HEK293 (cell line): ENCODE measurements at regions not wholly inside any gene's neighbourhood (a gene's known extent, or its start where the extent isn't known, plus 50 kb on each side); places are given as distances from the start of the nearest gene placed in this dataset.

Experiments
- CTCF ChIA-PET: fragments of 350-600 bp; formaldehyde crosslinking; extraction: SDS; loops from one replicate; lab custom pipeline; 2021; ENCODE audit warnings: antibody characterized with exemption; lab: Yijun Ruan, JAX
- POLR2A ChIA-PET: fragments of 300-600 bp; formaldehyde crosslinking; extraction: SDS; loops from one replicate; lab custom pipeline; 2020; ENCODE audit warnings: antibody characterized with exemption, inconsistent platforms; lab: Yijun Ruan, JAX
- H3K27ac ChIP-seq: fragments of 200-500 bp; sonication (Bioruptor generic); 2 replicates; pipeline ENCODE4 v1.5.1; 2014; ENCODE audit warnings: low read depth, low read length, control low read depth, inconsistent platforms; ENCODE audit errors: extremely low read depth
- H3K36me3 ChIP-seq, 2 experiments: fragments of 200-500 bp in 1 of 2; sonication (Bioruptor generic) in 1 of 2; 1 replicate in 1 of 2; 2 replicates in 1 of 2; pipeline ENCODE4 v1.5.1; 2014 to 2017; ENCODE audit warnings: inconsistent platforms in 2 of 2, low read length in 2 of 2; ENCODE audit not compliant: control insufficient read depth in 2 of 2, insufficient read depth in 1 of 2
- H3K4me1 ChIP-seq: fragments of 200-500 bp; sonication (Bioruptor generic); 2 replicates; pipeline ENCODE4 v1.5.1; 2014; ENCODE audit warnings: mild to moderate bottlenecking, low read length, inconsistent platforms; ENCODE audit not compliant: control insufficient read depth, insufficient read depth
- H3K4me3 ChIP-seq: 2 replicates; pipeline ENCODE4 v1.5.1; 2011; ENCODE audit warnings: low read depth, mild to moderate bottlenecking, control low read depth, low read length, moderate library complexity
- H3K9me3 ChIP-seq: fragments of 200-500 bp; sonication (Bioruptor generic); 2 replicates; pipeline ENCODE4 v1.5.1; 2014; ENCODE audit warnings: low read depth, low read length, inconsistent platforms; ENCODE audit not compliant: control insufficient read depth, insufficient read depth
- GFI1B ChIP-seq: fragments of 450-650 bp; formaldehyde crosslinking; IDR thresholded peaks from 2 replicates; pipeline ENCODE4 v1.5.1; 2016; ENCODE audit warnings: missing biosample characterization, missing genetic modification characterization
- HOXA7 ChIP-seq: sonication (generic); formaldehyde crosslinking; IDR thresholded peaks from 2 replicates; pipeline ENCODE4 v1.8.1; 2022; ENCODE audit warnings: missing genetic modification reagents, borderline replicate concordance
- HOXC10 ChIP-seq: sonication (generic); formaldehyde crosslinking; IDR thresholded peaks from 2 replicates; pipeline ENCODE4 v1.8.1; 2023; ENCODE audit warnings: mild to moderate bottlenecking, missing genetic modification reagents
- KLF16 ChIP-seq: fragments of 450-650 bp; formaldehyde crosslinking; IDR thresholded peaks from 2 replicates; pipeline ENCODE4 v1.5.1; 2017; ENCODE audit warnings: missing biosample characterization, missing genetic modification characterization
- SP3 ChIP-seq: fragments of 450-650 bp; formaldehyde crosslinking; IDR thresholded peaks from 2 replicates; pipeline ENCODE4 v1.5.1; 2016; ENCODE audit warnings: missing biosample characterization, missing genetic modification characterization
- SP7 ChIP-seq: fragments of 450-650 bp; formaldehyde crosslinking; IDR thresholded peaks from 2 replicates; pipeline ENCODE4 v1.5.1; 2016; ENCODE audit warnings: missing biosample characterization, missing genetic modification characterization
- ZBTB1 ChIP-seq: fragments of 450-650 bp; formaldehyde crosslinking; IDR thresholded peaks from 2 replicates; pipeline ENCODE4 v1.5.1; 2016; ENCODE audit warnings: missing biosample characterization, missing genetic modification characterization
- ZEB2 ChIP-seq: fragments of 450-650 bp; formaldehyde crosslinking; IDR thresholded peaks from 2 replicates; pipeline ENCODE4 v1.5.1; 2016; ENCODE audit warnings: missing biosample characterization, missing genetic modification characterization
- ZNF175 ChIP-seq: fragments of 450-650 bp; formaldehyde crosslinking; IDR thresholded peaks from 2 replicates; pipeline ENCODE4 v1.5.1; 2016; ENCODE audit warnings: missing biosample characterization, missing genetic modification characterization
- ZNF354C ChIP-seq: fragments of 450-650 bp; formaldehyde crosslinking; IDR thresholded peaks from 2 replicates; pipeline ENCODE4 v1.5.1; 2016; ENCODE audit warnings: missing biosample characterization, missing genetic modification characterization, low read depth, borderline replicate concordance
- ZNF37A ChIP-seq: fragments of 450-650 bp; IDR thresholded peaks from 2 replicates; pipeline ENCODE4 v1.5.1; 2018; ENCODE audit warnings: missing biosample characterization, missing genetic modification characterization
- ZNF558 ChIP-seq: fragments of 450-650 bp; formaldehyde crosslinking; IDR thresholded peaks from 2 replicates; pipeline ENCODE4 v1.5.1; 2016; ENCODE audit warnings: missing biosample characterization, missing genetic modification characterization
- ZNF600 ChIP-seq: fragments of 450-650 bp; formaldehyde crosslinking; IDR thresholded peaks from 2 replicates; pipeline ENCODE4 v1.5.1; 2016; ENCODE audit warnings: missing biosample characterization, missing genetic modification characterization
- ZNF777 ChIP-seq: fragments of 450-650 bp; formaldehyde crosslinking; IDR thresholded peaks from 2 replicates; pipeline ENCODE4 v1.5.1; 2017; ENCODE audit warnings: missing biosample characterization, missing genetic modification characterization, borderline replicate concordance
- ZNF785 ChIP-seq: fragments of 450-650 bp; formaldehyde crosslinking; IDR thresholded peaks from 2 replicates; pipeline ENCODE4 v1.5.1; 2016; ENCODE audit warnings: missing biosample characterization, missing genetic modification characterization
- TF ChIP-seq, protein P1 (sequence below): fragments of 450-650 bp; formaldehyde crosslinking; IDR thresholded peaks from 2 replicates; pipeline ENCODE4 v1.5.1; 2016; ENCODE audit warnings: missing biosample characterization, missing genetic modification characterization
- TF ChIP-seq, protein P2 (sequence below): fragments of 450-650 bp; formaldehyde crosslinking; IDR thresholded peaks from 2 replicates; pipeline ENCODE4 v1.5.1; 2016; ENCODE audit warnings: missing biosample characterization, missing genetic modification characterization
- TF ChIP-seq, protein P3 (sequence below): fragments of 450-650 bp; formaldehyde crosslinking; IDR thresholded peaks from 2 replicates; pipeline ENCODE4 v1.5.1; 2016; ENCODE audit warnings: missing biosample characterization, missing genetic modification characterization, low read depth
- TF ChIP-seq, protein P4 (sequence below): fragments of 450-650 bp; formaldehyde crosslinking; conservative IDR thresholded peaks from 2 replicates; pipeline ENCODE4 v1.5.1; 2016; ENCODE audit warnings: low read depth, missing biosample characterization, missing genetic modification characterization
- TF ChIP-seq, protein P5 (sequence below): fragments of 450-650 bp; formaldehyde crosslinking; IDR thresholded peaks from 2 replicates; pipeline ENCODE4 v1.5.1; 2016; ENCODE audit warnings: missing biosample characterization, missing genetic modification characterization
- TF ChIP-seq, protein P6 (sequence below): fragments of 450-650 bp; formaldehyde crosslinking; IDR thresholded peaks from 2 replicates; pipeline ENCODE4 v1.5.1; 2016; ENCODE audit warnings: missing biosample characterization, missing genetic modification characterization

DNA sequence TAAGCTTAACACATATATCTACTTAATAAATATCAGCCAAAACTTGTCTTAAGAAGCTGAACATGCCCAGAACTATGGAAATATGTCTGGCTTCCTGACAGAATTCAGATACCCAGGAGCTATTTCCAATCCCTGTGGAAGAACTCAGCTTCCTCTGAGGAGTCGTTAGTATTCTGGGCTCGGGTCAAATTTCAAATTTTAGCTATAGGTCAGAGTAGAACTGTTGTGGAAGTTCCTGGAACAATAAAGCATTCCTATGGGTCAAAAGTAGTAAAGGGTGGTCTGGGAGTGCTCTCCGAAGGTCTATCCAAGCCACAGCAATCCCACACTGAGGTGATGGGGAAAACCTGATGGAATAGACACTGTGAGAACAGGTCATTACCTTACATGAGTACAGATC, 342.7 kb upstream of the CHST9 start (continued):
- TF ChIP-seq, protein P1, sequence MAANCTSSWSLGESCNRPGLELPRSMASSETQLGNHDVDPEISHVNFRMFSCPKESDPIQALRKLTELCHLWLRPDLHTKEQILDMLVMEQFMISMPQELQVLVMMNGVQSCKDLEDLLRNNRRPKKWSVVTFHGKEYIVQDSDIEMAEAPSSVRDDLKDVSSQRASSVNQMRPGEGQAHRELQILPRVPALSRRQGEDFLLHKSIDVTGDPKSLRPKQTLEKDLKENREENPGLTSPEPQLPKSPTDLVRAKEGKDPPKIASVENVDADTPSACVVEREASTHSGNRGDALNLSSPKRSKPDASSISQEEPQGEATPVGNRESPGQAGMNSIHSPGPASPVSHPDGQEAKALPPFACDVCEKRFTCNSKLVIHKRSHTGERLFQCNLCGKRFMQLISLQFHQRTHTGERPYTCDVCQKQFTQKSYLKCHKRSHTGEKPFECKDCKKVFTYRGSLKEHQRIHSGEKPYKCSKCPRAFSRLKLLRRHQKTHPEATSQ (tag by site-specific recombination) = no peak
- TF ChIP-seq ZNF777 (tag by site-specific recombination) (no peak), HOXC10 (CRISPR knock-in tag) (no peak), ZNF600 (tag by site-specific recombination) (no peak)

DNA sequence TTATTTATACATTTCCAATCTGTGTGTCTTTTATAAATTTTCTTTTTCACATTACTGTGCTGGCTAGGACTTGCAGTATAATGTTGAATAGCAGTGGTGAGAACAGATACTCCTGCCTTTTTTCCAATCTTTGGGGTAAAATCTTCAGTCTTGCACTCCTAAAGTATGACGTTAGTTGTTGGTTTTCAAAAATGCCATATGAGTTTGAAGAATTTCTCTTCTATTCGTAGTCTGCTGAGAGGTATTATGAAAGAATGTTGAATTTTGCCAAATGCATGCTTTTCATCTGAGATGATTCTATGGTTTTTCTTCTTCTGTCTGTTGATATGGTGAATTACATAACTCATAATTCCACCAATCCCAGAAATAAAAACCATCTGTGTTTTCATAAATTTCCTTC, 335.3 kb upstream of the CHST9 start:
- ChIA-PET POLR2A (no interaction called here), CTCF (no interaction called here)
- H3K36me3 ChIP-seq = no peaks in the 10 kb centered on the region
- TF ChIP-seq, protein P2, sequence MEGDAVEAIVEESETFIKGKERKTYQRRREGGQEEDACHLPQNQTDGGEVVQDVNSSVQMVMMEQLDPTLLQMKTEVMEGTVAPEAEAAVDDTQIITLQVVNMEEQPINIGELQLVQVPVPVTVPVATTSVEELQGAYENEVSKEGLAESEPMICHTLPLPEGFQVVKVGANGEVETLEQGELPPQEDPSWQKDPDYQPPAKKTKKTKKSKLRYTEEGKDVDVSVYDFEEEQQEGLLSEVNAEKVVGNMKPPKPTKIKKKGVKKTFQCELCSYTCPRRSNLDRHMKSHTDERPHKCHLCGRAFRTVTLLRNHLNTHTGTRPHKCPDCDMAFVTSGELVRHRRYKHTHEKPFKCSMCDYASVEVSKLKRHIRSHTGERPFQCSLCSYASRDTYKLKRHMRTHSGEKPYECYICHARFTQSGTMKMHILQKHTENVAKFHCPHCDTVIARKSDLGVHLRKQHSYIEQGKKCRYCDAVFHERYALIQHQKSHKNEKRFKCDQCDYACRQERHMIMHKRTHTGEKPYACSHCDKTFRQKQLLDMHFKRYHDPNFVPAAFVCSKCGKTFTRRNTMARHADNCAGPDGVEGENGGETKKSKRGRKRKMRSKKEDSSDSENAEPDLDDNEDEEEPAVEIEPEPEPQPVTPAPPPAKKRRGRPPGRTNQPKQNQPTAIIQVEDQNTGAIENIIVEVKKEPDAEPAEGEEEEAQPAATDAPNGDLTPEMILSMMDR (tag by site-specific recombination) = no peak
- TF ChIP-seq, protein P3, sequence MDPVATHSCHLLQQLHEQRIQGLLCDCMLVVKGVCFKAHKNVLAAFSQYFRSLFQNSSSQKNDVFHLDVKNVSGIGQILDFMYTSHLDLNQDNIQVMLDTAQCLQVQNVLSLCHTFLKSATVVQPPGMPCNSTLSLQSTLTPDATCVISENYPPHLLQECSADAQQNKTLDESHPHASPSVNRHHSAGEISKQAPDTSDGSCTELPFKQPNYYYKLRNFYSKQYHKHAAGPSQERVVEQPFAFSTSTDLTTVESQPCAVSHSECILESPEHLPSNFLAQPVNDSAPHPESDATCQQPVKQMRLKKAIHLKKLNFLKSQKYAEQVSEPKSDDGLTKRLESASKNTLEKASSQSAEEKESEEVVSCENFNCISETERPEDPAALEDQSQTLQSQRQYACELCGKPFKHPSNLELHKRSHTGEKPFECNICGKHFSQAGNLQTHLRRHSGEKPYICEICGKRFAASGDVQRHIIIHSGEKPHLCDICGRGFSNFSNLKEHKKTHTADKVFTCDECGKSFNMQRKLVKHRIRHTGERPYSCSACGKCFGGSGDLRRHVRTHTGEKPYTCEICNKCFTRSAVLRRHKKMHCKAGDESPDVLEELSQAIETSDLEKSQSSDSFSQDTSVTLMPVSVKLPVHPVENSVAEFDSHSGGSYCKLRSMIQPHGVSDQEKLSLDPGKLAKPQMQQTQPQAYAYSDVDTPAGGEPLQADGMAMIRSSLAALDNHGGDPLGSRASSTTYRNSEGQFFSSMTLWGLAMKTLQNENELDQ = no peak
- TF ChIP-seq ZBTB1 (tag by site-specific recombination) (no peak), GFI1B (tag by site-specific recombination) (no peak), ZNF37A (tag by site-specific recombination) (no peak), ZNF175 (tag by site-specific recombination) (no peak), ZEB2 (tag by site-specific recombination) (no peak), ZNF785 (tag by site-specific recombination) (no peak), ZNF558 (tag by site-specific recombination) (no peak), ZNF354C (no peak), SP3 (tag by site-specific recombination) (no peak), KLF16 (tag by site-specific recombination) (no peak), SP7 (tag by site-specific recombination) (no peak), HOXA7 (no peak)
- TF ChIP-seq, protein P4, sequence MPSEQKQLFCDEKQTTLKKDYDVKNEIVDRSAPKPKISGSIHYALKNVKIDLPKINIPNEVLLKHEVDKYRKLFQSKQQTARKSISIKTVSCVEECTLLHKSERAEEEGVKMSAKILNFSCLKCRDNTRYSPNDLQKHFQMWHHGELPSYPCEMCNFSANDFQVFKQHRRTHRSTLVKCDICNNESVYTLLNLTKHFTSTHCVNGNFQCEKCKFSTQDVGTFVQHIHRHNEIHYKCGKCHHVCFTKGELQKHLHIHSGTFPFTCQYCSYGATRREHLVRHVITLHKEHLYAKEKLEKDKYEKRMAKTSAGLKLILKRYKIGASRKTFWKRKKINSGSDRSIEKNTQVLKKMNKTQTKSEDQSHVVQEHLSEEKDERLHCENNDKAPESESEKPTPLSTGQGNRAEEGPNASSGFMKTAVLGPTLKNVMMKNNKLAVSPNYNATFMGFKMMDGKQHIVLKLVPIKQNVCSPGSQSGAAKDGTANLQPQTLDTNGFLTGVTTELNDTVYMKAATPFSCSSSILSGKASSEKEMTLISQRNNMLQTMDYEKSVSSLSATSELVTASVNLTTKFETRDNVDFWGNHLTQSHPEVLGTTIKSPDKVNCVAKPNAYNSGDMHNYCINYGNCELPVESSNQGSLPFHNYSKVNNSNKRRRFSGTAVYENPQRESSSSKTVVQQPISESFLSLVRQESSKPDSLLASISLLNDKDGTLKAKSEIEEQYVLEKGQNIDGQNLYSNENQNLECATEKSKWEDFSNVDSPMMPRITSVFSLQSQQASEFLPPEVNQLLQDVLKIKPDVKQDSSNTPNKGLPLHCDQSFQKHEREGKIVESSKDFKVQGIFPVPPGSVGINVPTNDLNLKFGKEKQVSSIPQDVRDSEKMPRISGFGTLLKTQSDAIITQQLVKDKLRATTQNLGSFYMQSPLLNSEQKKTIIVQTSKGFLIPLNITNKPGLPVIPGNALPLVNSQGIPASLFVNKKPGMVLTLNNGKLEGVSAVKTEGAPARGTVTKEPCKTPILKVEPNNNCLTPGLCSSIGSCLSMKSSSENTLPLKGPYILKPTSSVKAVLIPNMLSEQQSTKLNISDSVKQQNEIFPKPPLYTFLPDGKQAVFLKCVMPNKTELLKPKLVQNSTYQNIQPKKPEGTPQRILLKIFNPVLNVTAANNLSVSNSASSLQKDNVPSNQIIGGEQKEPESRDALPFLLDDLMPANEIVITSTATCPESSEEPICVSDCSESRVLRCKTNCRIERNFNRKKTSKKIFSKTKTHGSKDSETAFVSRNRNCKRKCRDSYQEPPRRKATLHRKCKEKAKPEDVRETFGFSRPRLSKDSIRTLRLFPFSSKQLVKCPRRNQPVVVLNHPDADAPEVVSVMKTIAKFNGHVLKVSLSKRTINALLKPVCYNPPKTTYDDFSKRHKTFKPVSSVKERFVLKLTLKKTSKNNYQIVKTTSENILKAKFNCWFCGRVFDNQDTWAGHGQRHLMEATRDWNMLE (tag by site-specific recombination) = no peak
- TF ChIP-seq, protein P5, sequence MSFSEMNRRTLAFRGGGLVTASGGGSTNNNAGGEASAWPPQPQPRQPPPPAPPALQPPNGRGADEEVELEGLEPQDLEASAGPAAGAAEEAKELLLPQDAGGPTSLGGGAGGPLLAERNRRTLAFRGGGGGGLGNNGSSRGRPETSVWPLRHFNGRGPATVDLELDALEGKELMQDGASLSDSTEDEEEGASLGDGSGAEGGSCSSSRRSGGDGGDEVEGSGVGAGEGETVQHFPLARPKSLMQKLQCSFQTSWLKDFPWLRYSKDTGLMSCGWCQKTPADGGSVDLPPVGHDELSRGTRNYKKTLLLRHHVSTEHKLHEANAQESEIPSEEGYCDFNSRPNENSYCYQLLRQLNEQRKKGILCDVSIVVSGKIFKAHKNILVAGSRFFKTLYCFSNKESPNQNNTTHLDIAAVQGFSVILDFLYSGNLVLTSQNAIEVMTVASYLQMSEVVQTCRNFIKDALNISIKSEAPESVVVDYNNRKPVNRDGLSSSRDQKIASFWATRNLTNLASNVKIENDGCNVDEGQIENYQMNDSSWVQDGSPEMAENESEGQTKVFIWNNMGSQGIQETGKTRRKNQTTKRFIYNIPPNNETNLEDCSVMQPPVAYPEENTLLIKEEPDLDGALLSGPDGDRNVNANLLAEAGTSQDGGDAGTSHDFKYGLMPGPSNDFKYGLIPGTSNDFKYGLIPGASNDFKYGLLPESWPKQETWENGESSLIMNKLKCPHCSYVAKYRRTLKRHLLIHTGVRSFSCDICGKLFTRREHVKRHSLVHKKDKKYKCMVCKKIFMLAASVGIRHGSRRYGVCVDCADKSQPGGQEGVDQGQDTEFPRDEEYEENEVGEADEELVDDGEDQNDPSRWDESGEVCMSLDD (tag by site-specific recombination) = no peak
- TF ChIP-seq, protein P6, sequence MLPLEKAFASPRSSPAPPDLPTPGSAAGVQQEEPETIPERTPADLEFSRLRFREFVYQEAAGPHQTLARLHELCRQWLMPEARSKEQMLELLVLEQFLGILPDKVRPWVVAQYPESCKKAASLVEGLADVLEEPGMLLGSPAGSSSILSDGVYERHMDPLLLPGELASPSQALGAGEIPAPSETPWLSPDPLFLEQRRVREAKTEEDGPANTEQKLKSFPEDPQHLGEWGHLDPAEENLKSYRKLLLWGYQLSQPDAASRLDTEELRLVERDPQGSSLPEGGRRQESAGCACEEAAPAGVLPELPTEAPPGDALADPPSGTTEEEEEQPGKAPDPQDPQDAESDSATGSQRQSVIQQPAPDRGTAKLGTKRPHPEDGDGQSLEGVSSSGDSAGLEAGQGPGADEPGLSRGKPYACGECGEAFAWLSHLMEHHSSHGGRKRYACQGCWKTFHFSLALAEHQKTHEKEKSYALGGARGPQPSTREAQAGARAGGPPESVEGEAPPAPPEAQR = no peak
- H3K9me3 ChIP-seq = no peaks in the 10 kb centered on the region
- H3K4me1 ChIP-seq = no peaks in the 10 kb centered on the region
- no peak overlapping the region for H3K27ac ChIP-seq
- no peak overlapping the region for H3K4me3 ChIP-seq
